CD4-positive, alpha-beta memory T cell (primary cell): ENCODE measurements at regions not wholly inside any gene's neighbourhood (a gene's known extent, or its start where the extent isn't known, plus 50 kb on each side); places are given as distances from the start of the nearest gene placed in this dataset.
A peak's percentile ranks its signal among the peaks of the same experiment; 100 is the strongest.

Source experiments
- CTCF ChIA-PET: fragments of 350-600 bp; sonication (Branson Sonifier 250); formaldehyde crosslinking; loops from one replicate; lab custom pipeline; 2021; ENCODE audit warnings: inconsistent platforms; ENCODE audit not compliant: partially characterized antibody; lab: Charles Lee
- POLR2A ChIA-PET: fragments of 350-600 bp; sonication (Branson Sonifier 250); formaldehyde crosslinking; loops from one replicate; lab custom pipeline; 2021; ENCODE audit not compliant: partially characterized antibody; lab: Charles Lee
- DNase-seq, 5 donors: peaks; one replicate each; pipeline versions ENCODE4 v3.0.0 to v3.0.0-alpha.2; 2020 to 2022; ENCODE audit warnings: mixed read lengths in 1 of 5
- H3K27ac ChIP-seq: one replicate; pipeline ENCODE4 v1.7.0; 2013; ENCODE audit warnings: low read depth, low read length
- H3K27me3 ChIP-seq: 2 replicates; pipeline ENCODE4 v1.7.0; 2013; ENCODE audit warnings: mild to moderate bottlenecking, low read length, moderate library complexity; ENCODE audit not compliant: insufficient read depth
- H3K36me3 ChIP-seq: 2 replicates; pipeline ENCODE4 v1.7.0; 2013; ENCODE audit warnings: mild to moderate bottlenecking, low read length, moderate library complexity; ENCODE audit not compliant: insufficient read depth
- H3K4me1 ChIP-seq: 2 replicates; pipeline ENCODE4 v1.7.0; 2013; ENCODE audit warnings: mild to moderate bottlenecking, low read length, moderate library complexity; ENCODE audit not compliant: insufficient read depth
- H3K4me3 ChIP-seq, 2 donors: one replicate each; pipeline ENCODE4 v1.7.0; 2013; ENCODE audit warnings: low read length in 2 of 2, mild to moderate bottlenecking in 1 of 2
- H3K9me3 ChIP-seq, 2 donors: one replicate each; pipeline ENCODE4 v1.7.0; 2013; ENCODE audit warnings: low read length in 2 of 2, control low read depth in 1 of 2; ENCODE audit not compliant: control insufficient read depth in 1 of 2
- H3K27ac Mint-ChIP-seq, 7 donors: one replicate each; pipeline ENCODE4 v1.8.0; 2020 to 2021; ENCODE audit warnings: mixed read lengths in 7 of 7, mild to moderate bottlenecking in 6 of 7, inconsistent platforms in 3 of 7, moderate library complexity in 3 of 7
- H3K27me3 Mint-ChIP-seq, 2 donors: one replicate each; pipeline ENCODE4 v1.8.0; 2020 to 2021; ENCODE audit warnings: mixed read lengths in 2 of 2
- H3K36me3 Mint-ChIP-seq, 2 donors: one replicate each; pipeline ENCODE4 v1.8.0; 2020 to 2021; ENCODE audit warnings: mixed read lengths in 2 of 2, inconsistent platforms in 1 of 2, mild to moderate bottlenecking in 1 of 2
- H3K4me1 Mint-ChIP-seq, 4 donors: one replicate each; pipeline ENCODE4 v1.8.0; 2020 to 2021; ENCODE audit warnings: mixed read lengths in 4 of 4, mild to moderate bottlenecking in 1 of 4
- H3K4me3 Mint-ChIP-seq, 8 donors: one replicate each; pipeline ENCODE4 v1.8.0; 2020 to 2021; ENCODE audit warnings: mixed read lengths in 8 of 8, mild to moderate bottlenecking in 7 of 8, moderate library complexity in 6 of 8, inconsistent platforms in 3 of 8
- H3K9me3 Mint-ChIP-seq, 8 donors: one replicate each; pipeline ENCODE4 v1.8.0; 2020 to 2021; ENCODE audit warnings: mixed read lengths in 8 of 8, mild to moderate bottlenecking in 5 of 8, inconsistent platforms in 3 of 8, moderate library complexity in 1 of 8
- intact Hi-C: fragments of 100-400 bp; cut with micrococcal nuclease; formaldehyde crosslinking; loops from one replicate; pipeline ENCODE4 v1.15.1; 2023

GRCh38 chr1:29658688-29659087 is 422.4 kb downstream of the PTPRU start:
- CTCF ChIA-PET, result no interaction called here
- no peaks in the 10 kb centered on the region for H3K36me3 Mint-ChIP-seq
- POLR2A ChIA-PET, result no interaction called here

GRCh38 chr1:29657816-29658215 is 421.5 kb downstream of the PTPRU start:
- Histone ChIP-seq H3K27me3 (no peaks in the 10 kb centered on the region), H3K36me3 (no peaks in the 10 kb centered on the region), H3K4me1 (no peaks in the 10 kb centered on the region), H3K27ac (no peak overlapping the region), H3K4me3 (no peak overlapping the region), H3K9me3 (peaks cover 0 to 4% of the 10 kb centered on the region in 2 donors)
- ChIA-PET POLR2A (no interaction called here), CTCF (no interaction called here)
- peaks cover 8 to 33% (median 16%) of the 10 kb centered on the region in 8 donors for H3K9me3 Mint-ChIP-seq
- no peaks in the 10 kb centered on the region for H3K4me1 Mint-ChIP-seq
- intact Hi-C loops, result no loop called here
- no peak overlapping the region for H3K27ac Mint-ChIP-seq
- H3K27me3 Mint-ChIP-seq, result peaks cover 19 to 23% of the 10 kb centered on the region in 2 donors
- H3K4me3 Mint-ChIP-seq, result no peak overlapping the region
- no peak for DNase-seq
- no peaks in the 10 kb centered on the region for H3K36me3 Mint-ChIP-seq

More at GRCh38 chr1:29658688-29659087, 422.4 kb downstream of the PTPRU start:
- Histone ChIP-seq H3K36me3 (no peaks in the 10 kb centered on the region), H3K27ac (no peak overlapping the region), H3K27me3 (no peaks in the 10 kb centered on the region), H3K4me3 (no peak overlapping the region), H3K4me1 (no peaks in the 10 kb centered on the region), H3K9me3 (peaks cover 0 to 4% of the 10 kb centered on the region in 2 donors)
- intact Hi-C loops, result no loop called here
- H3K27me3 Mint-ChIP-seq, result peaks cover 18 to 21% of the 10 kb centered on the region in 2 donors
- H3K4me1 Mint-ChIP-seq, result no peaks in the 10 kb centered on the region
- H3K27ac Mint-ChIP-seq, result no peak overlapping the region
- no peak overlapping the region for H3K4me3 Mint-ChIP-seq
- DNase-seq, result no peak
- peaks cover 8 to 39% (median 19%) of the 10 kb centered on the region in 8 donors for H3K9me3 Mint-ChIP-seq

GRCh38 chr1:29655945-29656850 is 419.9 kb downstream of the PTPRU start:
- H3K9me3 ChIP-seq, result no peaks in the 10 kb centered on the region
- Mint-ChIP-seq H3K36me3 (no peaks in the 10 kb centered on the region), H3K4me3 (peak overlapping the region in 1 of 8 donors; percentile 24), H3K9me3 (peaks cover 2 to 20% (median 7%) of the 10 kb centered on the region in 8 donors), H3K27me3 (peaks cover 16 to 24% of the 10 kb centered on the region in 2 donors), H3K27ac (no peak overlapping the region), H3K4me1 (no peaks in the 10 kb centered on the region)
- no peaks in the 10 kb centered on the region for H3K36me3 ChIP-seq
- H3K27me3 ChIP-seq, result no peaks in the 10 kb centered on the region
- no peak overlapping the region for H3K4me3 ChIP-seq
- no peak overlapping the region for H3K27ac ChIP-seq
- CTCF ChIA-PET, result interaction anchor here (0.8 kb wide), 1 partner anchor 9 kb away, joined by 3 read pairs; no protein-coding TSS in a partner anchor
- DNase-seq, result no peak
- no peaks in the 10 kb centered on the region for H3K4me1 ChIP-seq
- POLR2A ChIA-PET, result no interaction called here
- intact Hi-C loops, result no loop called here

GRCh38 chr1:29655145-29655544 is 418.8 kb downstream of the PTPRU start:
- H3K4me3 ChIP-seq, result no peak overlapping the region
- no peaks in the 10 kb centered on the region for H3K4me1 ChIP-seq
- no peaks in the 10 kb centered on the region for H3K36me3 Mint-ChIP-seq
- intact Hi-C loops, result no loop called here
- H3K27ac ChIP-seq, result no peak overlapping the region
- peaks cover 0 to 13% (median 4%) of the 10 kb centered on the region in 8 donors for H3K9me3 Mint-ChIP-seq
- no peaks in the 10 kb centered on the region for H3K4me1 Mint-ChIP-seq
- H3K27me3 ChIP-seq, result no peaks in the 10 kb centered on the region
- H3K4me3 Mint-ChIP-seq, result no peak overlapping the region
- H3K27ac Mint-ChIP-seq, result no peak overlapping the region
- CTCF ChIA-PET, result interaction anchor here (0.8 kb wide), 1 partner anchor 10 kb away, joined by 3 read pairs; no protein-coding TSS in a partner anchor
- POLR2A ChIA-PET, result no interaction called here
- H3K36me3 ChIP-seq, result no peaks in the 10 kb centered on the region
- no peaks in the 10 kb centered on the region for H3K9me3 ChIP-seq
- peaks cover 16 to 22% of the 10 kb centered on the region in 2 donors for H3K27me3 Mint-ChIP-seq
- DNase-seq, result no peak

- intact Hi-C loops, result no loop called here
- H3K27ac Mint-ChIP-seq, result no peak overlapping the region
- ChIA-PET POLR2A (no interaction called here), CTCF (no interaction called here)
- Histone ChIP-seq H3K27ac (no peak overlapping the region), H3K36me3 (no peaks in the 10 kb centered on the region), H3K9me3 (no peaks in the 10 kb centered on the region), H3K27me3 (no peaks in the 10 kb centered on the region), H3K4me3 (no peak overlapping the region), H3K4me1 (no peaks in the 10 kb centered on the region)
- no peaks in the 10 kb centered on the region for H3K4me1 Mint-ChIP-seq
- H3K4me3 Mint-ChIP-seq, result no peak overlapping the region
- H3K36me3 Mint-ChIP-seq, result no peaks in the 10 kb centered on the region
- H3K9me3 Mint-ChIP-seq, result peaks cover 0 to 5% (median 3%) of the 10 kb centered on the region in 8 donors
- H3K27me3 Mint-ChIP-seq, result peaks cover 20 to 29% of the 10 kb centered on the region in 2 donors
- DNase-seq, result no peak
These were observed 417.6 kb downstream of the PTPRU start for GRCh38 chr1:29653886-29654450.

GRCh38 chr1:29653034-29653810 is 416.9 kb downstream of the PTPRU start:
- no peak for DNase-seq
- intact Hi-C loops, result no loop called here
- no peaks in the 10 kb centered on the region for H3K9me3 ChIP-seq
- ChIA-PET CTCF (no interaction called here), POLR2A (no interaction called here)
- no peak overlapping the region for H3K27ac ChIP-seq
- H3K27me3 Mint-ChIP-seq, result peaks cover 21 to 29% of the 10 kb centered on the region in 2 donors
- no peaks in the 10 kb centered on the region for H3K36me3 ChIP-seq
- no peaks in the 10 kb centered on the region for H3K36me3 Mint-ChIP-seq
- no peaks in the 10 kb centered on the region for H3K4me1 ChIP-seq
- H3K9me3 Mint-ChIP-seq, result peaks cover 0 to 5% (median 1%) of the 10 kb centered on the region in 8 donors
- no peak overlapping the region for H3K4me3 ChIP-seq
- no peaks in the 10 kb centered on the region for H3K4me1 Mint-ChIP-seq
- no peaks in the 10 kb centered on the region for H3K27me3 ChIP-seq
- H3K4me3 Mint-ChIP-seq, result no peak overlapping the region
- H3K27ac Mint-ChIP-seq, result no peak overlapping the region
